ENCODE measurements at regions not wholly inside any gene's neighbourhood (a gene's known extent, or its start where the extent isn't known, plus 50 kb on each side); places are given as distances from the start of the nearest gene placed in this dataset.
"Not testable (repeated sequence)": the region's sequence is repeated elsewhere in the genome, so short reads cannot be mapped to it uniquely, and the experiment has no call there.

DNA sequence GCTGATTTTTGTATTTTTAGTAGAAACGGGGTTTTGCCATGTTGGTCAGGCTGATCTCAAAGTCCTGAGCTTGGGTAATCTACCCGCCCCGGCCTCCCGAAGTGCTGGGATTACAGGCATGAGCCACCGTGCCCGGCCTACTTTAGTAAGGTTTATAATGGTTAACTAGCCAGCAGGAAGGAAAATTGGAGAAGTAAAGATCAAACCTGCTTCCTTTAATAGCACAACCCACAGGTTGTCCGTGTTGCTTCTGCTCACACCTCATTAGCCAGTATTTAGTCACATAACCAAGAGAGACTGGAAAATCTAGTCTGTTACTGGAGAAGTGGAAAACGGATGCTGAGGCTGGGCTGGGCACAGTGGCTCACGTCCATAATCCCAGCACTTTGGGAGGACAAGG lies 51.9 kb upstream of the TBL1XR1 start:
- no peak for DNase-seq (ENCODE audit: low read depth in 2 of 2)

- no peak for DNase-seq (ENCODE audit: low read depth in 2 of 2)
Observed at GRCh38 chr3:177250151-177250550, 52.9 kb upstream of the TBL1XR1 start.

DNA sequence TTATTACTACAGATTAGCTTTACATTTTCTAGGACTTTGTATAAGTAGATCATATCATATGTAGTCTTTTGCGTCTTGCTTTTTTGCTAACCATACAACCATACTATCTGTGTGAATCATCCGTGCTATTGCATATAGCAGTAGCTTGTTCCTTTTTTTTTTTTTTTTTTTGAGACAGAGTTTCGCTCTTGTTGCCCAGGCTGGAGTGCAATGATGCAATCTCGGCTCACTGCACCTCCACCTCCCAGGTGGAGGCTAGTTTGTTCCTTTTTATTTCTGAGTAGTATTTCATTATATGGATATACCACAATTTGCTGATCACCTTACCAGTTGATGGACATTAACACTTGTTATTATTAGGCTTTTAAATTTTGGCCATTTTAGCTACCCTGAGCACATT lies 54.5 kb upstream of the TBL1XR1 start:
- no peak for DNase-seq (ENCODE audit: low read depth in 2 of 2)

DNA sequence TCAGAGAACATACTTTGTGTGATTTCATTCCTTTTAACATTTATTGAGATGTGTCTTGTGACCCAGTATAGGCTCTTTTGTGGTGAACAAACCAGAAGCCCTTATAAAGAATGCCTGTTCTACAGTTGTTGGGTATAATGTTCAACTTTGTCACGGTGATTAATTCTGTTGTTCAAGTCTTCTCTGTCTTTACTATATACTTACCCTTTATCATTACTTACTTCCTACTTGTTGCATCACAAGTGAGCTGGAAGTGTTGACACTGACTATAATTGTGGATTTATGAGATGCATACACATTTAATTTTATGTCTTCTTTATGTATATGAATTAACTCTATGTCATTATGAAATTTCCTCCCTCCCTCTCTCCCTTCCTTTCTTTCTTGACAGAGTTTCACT lies 59.7 kb upstream of the TBL1XR1 start:
- no peak for DNase-seq (ENCODE audit: low read depth in 2 of 2)

- DNase-seq (ENCODE audit: low read depth in 2 of 2), result no peak
Observed at GRCh38 chr3:177257625-177258024, 60.3 kb upstream of the TBL1XR1 start.

DNA sequence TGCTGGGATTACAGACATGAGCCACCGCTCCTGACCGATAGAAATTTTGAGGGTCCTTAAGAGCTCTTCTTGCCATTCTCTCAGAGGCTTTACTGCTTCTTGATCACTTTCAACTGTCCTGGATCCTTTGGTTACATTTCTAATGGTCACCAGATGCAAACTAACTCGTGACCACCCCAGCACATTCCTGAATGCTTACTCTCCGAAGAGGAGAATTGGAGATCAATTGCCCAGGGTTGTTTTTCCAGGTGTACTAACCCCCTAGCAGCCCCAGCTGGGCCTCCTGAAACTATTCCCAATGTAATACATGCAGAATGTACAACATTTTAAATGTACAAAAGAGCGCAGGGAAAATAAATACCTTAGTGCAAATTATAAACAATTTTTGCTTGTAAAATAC lies 65.1 kb upstream of the TBL1XR1 start:
- DNase-seq (ENCODE audit: low read depth in 2 of 2), result no peak

- DNase-seq (ENCODE audit: low read depth in 2 of 2), result no peak
Observed at GRCh38 chr3:177263615-177264368, 66.5 kb upstream of the TBL1XR1 start.

- DNase-seq (ENCODE audit: low read depth in 2 of 2), result not testable (repeated sequence)
Observed at GRCh38 chr3:177271811-177272501, 74.7 kb upstream of the TBL1XR1 start.

DNA sequence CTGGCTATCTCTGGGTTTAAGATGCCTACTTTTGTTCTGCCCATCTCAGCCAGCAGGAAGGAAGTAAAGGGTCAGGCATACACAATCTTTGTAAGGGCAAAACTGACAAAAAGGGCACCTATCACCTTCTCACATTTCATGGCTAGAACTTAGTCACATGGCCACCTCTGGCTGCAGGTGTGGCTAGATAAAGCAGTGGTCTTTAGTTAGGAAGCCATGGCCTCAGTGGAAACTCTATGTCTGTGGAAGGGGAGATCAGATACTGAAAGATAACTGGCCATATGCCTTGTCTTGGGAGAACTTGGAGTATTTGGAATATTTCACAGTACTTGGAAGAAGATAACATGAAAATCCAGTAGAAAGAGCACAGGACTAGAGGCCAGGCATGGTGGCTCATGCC lies 80.7 kb upstream of the TBL1XR1 start:
- no peak for DNase-seq (ENCODE audit: low read depth in 2 of 2)

GRCh38 chr3:177279118-177279815 lies 82.0 kb upstream of the TBL1XR1 start:
- no peak for DNase-seq (ENCODE audit: low read depth in 2 of 2)

DNA sequence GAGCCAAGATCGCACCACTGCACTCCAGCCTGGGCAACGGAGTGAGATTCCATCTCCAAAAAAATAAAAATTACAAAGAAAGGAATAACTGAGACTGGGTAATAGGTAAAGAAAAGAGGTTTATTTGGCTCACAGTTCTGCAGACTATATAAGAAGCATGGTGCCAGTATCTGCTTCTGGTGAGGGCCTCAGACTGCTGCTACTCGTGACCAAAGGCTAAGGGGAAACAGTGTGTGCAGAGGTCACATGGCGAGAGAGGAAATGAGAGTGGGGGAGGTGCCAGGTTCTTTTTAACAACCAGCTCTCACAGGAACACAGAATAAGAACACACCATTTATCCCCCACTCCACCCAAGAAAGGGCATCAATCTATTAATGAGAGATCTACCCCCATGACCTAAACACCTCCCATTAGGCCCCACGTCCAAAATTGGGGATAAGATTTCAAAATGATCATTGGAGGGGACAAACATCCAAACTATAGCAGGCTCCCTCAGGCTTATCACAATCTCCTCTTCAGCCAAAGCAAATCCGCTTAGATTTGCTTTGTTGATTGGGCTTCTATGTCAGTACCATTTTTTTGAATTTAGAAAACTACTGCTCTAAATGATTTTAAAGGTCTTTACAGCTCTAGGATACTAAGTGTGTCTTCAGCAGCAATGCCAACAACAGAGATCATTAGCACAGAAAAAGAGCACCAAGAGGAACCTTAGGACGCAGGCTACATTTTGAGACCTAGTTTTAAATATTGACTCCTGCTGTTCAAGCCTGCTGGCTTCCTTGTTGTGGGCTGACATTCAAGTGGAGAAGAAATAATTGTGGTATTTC lies 84.2 kb upstream of the TBL1XR1 start:
- peak in 1 of 2 donors; percentile 5 for DNase-seq (ENCODE audit: low read depth in 2 of 2)

DNA sequence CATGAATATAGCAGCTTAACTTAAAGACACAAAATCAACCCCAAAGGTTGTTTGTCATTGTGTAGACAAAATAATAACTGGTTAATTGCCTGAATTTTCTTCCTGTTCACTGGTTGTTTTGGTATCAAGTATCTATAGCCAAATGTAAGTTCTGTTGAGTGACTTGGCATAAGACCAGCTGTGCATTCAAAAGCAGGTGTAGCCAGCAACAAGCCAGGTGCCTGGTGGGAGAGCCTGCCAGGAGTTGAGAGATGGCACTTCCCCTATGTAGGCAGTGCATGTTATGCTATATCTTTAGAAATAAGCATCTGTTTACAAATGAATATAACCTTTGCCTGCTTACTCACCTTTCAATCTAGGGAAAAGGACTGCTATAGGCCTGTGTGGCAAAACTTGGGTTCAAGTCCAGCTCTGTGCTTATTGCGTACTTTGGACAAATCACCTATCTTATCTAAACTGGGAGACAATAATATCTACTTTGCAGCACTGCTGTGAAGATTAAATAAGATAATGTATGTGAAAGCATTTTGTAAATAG lies 84.9 kb upstream of the TBL1XR1 start:
- DNase-seq (ENCODE audit: low read depth in 2 of 2), result no peak

DNA sequence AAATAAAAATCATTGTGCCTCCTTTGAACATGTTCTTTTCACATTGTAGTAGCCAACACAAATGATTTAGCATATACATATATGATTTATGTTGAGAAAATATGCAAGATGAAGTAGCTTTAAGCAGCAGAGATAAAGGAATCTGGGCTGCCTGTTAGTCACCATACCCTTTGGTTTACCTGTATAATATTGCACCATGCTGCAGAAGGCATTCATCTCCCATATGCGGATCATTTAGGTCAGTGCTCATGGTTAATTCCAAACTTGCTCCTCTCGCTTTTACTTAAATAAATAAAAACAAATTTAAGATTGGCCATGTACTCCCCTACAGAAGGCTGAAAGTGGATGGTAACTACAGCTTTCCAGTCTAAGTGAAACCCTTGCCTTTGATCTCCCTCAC lies 86.7 kb upstream of the TBL1XR1 start:
- DNase-seq (ENCODE audit: low read depth in 2 of 2), result no peak

GRCh38 chr3:177284383-177284881 lies 87.2 kb upstream of the TBL1XR1 start:
- DNase-seq (ENCODE audit: low read depth in 2 of 2), result no peak

GRCh38 chr3:177286034-177286433 lies 88.8 kb upstream of the TBL1XR1 start:
- no peak for DNase-seq (ENCODE audit: low read depth in 2 of 2)

DNA sequence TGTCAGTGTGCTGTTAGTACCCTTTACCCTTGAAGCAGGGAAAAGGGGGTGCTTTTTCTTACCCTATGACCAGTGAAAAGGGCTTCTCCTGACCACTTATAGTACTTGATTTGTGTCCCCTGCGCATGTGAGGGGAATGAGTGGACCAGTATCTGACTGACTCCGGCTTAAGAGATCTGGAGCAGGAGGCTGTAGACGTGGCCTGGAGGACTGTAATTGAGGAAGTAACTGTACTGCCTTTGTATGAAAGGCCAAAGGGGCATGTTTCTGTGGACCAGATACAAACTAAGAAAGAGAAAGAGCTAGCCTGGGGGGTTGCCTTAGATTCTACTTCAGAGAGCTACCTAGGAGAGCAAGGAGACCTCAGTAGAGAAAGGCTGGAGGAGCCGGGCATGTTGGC lies 89.9 kb upstream of the TBL1XR1 start:
- DNase-seq (ENCODE audit: low read depth in 2 of 2), result no peak

DNA sequence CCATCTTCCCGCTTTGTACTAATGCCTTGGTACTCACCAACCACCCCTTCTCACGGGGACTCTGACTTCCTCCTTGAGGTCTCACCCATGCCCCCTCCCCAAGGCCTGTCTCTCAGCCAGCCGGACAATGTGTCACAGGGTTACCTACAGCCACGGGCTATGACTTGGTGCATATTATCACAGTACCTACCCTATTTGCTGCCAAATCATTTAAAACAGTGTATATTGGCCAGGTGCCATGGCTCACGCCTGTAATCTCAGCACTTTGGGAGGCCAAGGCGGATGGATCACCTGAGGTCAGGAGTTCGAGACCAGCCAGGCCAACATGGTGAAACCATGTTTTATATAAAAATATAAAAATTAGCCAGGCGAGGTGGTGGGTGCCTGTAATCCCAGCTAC lies 93.4 kb upstream of the TBL1XR1 start:
- no peak for DNase-seq (ENCODE audit: low read depth in 2 of 2)

- no peak for DNase-seq (ENCODE audit: low read depth in 2 of 2)
Observed at GRCh38 chr3:177294221-177294620, 96.9 kb upstream of the TBL1XR1 start.

DNA sequence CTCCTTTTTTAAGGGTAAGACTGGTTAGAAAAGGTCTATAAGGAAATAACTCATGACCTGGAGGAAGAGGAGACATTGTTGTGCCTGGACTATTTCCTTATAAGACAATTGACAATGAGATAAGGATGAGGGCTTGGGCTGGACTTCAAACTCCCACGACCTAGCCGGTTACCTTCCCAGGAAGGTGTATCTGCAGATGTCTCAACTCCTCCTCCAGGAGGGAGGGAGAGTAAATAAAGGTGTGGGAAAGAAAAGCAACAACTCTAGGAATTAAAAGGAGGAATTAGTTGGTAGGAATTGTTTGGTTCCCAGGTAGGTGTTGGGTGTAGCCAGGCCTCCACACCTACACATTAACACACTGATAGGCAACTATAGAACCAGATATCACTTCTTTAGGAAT lies 97.8 kb upstream of the TBL1XR1 start:
- DNase-seq (ENCODE audit: low read depth in 2 of 2), result no peak

DNA sequence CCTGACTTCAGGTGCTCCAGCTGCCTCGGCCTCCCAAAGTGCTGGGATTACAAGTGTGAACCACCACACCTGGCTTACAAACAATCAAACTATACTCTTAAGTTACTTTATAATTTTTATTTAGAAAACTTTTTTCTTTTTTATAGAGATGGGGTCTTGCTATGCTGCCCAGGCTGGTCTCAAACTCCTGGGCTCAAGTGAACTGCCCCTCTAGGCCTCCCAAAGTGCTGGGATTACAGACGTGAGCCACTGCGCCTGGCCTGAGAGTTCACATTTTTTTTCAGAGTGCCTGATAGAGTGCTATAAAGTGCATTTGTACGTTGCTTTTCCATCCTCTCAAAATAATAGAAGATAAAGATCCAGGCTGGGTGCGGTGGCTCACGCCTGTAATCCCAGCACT lies 102.0 kb upstream of the TBL1XR1 start:
- no peak for DNase-seq (ENCODE audit: low read depth in 2 of 2)

GRCh38 chr3:177300039-177300833 lies 103.0 kb upstream of the TBL1XR1 start:
- no peak for DNase-seq (ENCODE audit: low read depth in 2 of 2)

Measured in stimulated activated CD8-positive, alpha-beta memory T cell treated with anti-CD3 and anti-CD28 coated beads, Interleukin-15, amount 100 ng/mL, for 4 hours (primary cell).